Erythroblast (primary cell): ENCODE measurements at regions not wholly inside any gene's neighbourhood (a gene's known extent, or its start where the extent isn't known, plus 50 kb on each side); places are given as distances from the start of the nearest gene placed in this dataset.

Source experiments
- GATA1 ChIP-seq: IDR thresholded peaks from 2 replicates; pipeline ENCODE4 v1.6.1; 2011; ENCODE audit warnings: low read depth, mild to moderate bottlenecking, control low read depth, low read length, moderate library complexity
- POLR2A ChIP-seq: IDR thresholded peaks from 2 replicates; pipeline ENCODE4 v1.6.1; 2011; ENCODE audit warnings: mild to moderate bottlenecking, low read length

DNA sequence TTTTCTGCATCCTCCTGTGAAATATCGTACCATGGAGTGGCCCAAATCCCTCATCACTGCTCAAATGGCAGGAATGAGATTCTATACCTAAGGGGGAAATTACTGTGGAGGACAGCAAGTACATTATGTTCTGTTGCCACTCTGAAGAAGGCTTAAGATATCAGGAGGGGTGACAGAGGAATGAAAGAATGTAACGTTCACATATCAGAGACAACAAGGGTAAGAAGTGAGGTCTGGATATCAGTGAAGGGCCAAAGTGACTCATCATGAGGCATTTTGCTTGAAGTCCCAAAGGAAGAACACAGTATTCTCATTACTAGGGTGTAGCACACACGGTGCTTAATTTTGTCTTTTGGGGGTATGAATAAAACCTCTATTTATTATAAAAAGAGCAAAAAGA, 71.5 kb upstream of the SLC13A1 start:
- TF ChIP-seq POLR2A, result no peak
- TF ChIP-seq GATA1, result no peak
